ENCODE measurements at regions not wholly inside any gene's neighbourhood (a gene's known extent, or its start where the extent isn't known, plus 50 kb on each side); places are given as distances from the start of the nearest gene placed in this dataset.

- TF ChIP-seq CTCF (IDR thresholded peaks at IDR 0.05) = no peak
- TF ChIP-seq EP300 (IDR thresholded peaks at IDR 0.05) = no peak
- no peak for TF ChIP-seq POLR2A (IDR thresholded peaks at IDR 0.05)
- TF ChIP-seq POLR2AphosphoS5 (IDR thresholded peaks at IDR 0.05) = no peak
Measured at GRCh38 chr2:236666646-236667204, 97.1 kb downstream of the ACKR3 start.
